ENCODE measurements at regions not wholly inside any gene's neighbourhood (a gene's known extent, or its start where the extent isn't known, plus 50 kb on each side); places are given as distances from the start of the nearest gene placed in this dataset.

DNA sequence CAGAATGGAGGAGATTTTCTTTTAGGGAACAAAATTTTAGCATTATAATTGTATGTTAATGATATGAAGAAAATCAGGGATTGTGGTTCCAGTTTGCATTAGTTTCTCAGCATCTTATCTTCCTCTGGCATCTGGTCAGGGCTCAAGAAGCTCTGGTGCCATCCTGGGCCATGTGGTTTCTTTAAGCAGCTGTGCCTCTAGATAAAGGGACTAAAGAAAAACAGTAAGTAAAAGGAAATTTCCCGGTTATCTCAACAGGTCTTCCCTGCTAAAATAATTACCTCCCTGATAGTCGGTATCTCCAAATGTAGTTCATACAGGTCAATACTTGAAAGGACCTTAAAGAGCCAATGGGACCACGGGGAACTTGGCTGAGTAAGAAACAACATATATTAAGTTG is 375.1 kb upstream of the RBMS3 start:
- DNase-seq (no peak), ATAC-seq (ENCODE audit: low read depth) (no peak)
- intact Hi-C loops (cut with micrococcal nuclease) = no loop called here
- Mint-ChIP-seq H3K4me1 (no peaks in the 10 kb centered on the region), H3K36me3 (ENCODE audit: low read depth) (no peaks in the 10 kb centered on the region), H3K9me3 (peaks cover 3% of the 10 kb centered on the region), H3K27ac (no peak overlapping the region), H3K27me3 (no peaks in the 10 kb centered on the region), H3K4me3 (no peak overlapping the region)
- ChIA-PET POLR2A (no interaction called here), CTCF (no interaction called here)
- TF ChIP-seq, protein P1, sequence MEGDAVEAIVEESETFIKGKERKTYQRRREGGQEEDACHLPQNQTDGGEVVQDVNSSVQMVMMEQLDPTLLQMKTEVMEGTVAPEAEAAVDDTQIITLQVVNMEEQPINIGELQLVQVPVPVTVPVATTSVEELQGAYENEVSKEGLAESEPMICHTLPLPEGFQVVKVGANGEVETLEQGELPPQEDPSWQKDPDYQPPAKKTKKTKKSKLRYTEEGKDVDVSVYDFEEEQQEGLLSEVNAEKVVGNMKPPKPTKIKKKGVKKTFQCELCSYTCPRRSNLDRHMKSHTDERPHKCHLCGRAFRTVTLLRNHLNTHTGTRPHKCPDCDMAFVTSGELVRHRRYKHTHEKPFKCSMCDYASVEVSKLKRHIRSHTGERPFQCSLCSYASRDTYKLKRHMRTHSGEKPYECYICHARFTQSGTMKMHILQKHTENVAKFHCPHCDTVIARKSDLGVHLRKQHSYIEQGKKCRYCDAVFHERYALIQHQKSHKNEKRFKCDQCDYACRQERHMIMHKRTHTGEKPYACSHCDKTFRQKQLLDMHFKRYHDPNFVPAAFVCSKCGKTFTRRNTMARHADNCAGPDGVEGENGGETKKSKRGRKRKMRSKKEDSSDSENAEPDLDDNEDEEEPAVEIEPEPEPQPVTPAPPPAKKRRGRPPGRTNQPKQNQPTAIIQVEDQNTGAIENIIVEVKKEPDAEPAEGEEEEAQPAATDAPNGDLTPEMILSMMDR (IDR thresholded peaks at IDR 0.05) = no peak

DNA sequence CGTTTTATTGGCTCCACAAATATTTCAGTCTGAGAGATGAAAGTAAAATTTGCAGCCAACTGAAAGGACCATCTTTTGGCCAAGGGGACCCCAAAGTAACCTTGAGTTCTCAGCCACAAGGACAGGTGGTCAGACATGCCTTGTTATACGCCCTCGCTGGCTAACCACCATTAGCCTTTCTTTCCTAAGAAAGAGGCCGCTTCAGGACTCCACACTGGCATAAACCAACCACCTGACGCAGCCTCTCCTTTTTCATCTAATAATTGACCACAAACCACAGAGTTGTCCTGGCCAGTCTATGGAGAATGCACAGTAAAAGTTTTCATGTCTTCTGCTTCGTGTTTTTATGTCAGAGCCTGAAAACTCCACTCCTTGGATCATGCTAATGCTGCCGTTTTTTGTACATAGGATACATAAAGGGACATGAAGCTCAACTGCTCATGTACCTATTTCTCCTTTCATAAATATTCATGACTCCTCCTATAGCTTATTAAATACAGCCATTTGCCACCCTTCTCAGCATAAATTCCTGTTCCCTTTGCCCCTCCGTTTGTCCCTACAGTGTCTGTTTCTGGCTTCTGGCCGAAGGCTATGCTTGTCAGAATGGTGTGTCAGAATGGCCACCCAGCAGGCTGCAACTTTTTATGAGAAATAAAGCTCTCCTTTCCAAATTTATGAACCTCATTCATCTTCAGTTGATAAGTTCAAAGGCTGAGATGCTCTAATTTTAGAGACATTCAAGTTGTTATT is 374.1 kb upstream of the RBMS3 start:
- Mint-ChIP-seq H3K9me3 (peaks cover 2% of the 10 kb centered on the region), H3K27me3 (no peaks in the 10 kb centered on the region), H3K36me3 (ENCODE audit: low read depth) (no peaks in the 10 kb centered on the region), H3K4me1 (no peaks in the 10 kb centered on the region), H3K4me3 (no peak overlapping the region), H3K27ac (no peak overlapping the region)
- CTCF ChIA-PET = no interaction called here
- intact Hi-C loops (cut with micrococcal nuclease) = no loop called here
- TF ChIP-seq, protein P1 (IDR thresholded peaks at IDR 0.05) = no peak
- ATAC-seq (ENCODE audit: low read depth) = no peak
- POLR2A ChIA-PET = no interaction called here
- no peak for DNase-seq

DNA sequence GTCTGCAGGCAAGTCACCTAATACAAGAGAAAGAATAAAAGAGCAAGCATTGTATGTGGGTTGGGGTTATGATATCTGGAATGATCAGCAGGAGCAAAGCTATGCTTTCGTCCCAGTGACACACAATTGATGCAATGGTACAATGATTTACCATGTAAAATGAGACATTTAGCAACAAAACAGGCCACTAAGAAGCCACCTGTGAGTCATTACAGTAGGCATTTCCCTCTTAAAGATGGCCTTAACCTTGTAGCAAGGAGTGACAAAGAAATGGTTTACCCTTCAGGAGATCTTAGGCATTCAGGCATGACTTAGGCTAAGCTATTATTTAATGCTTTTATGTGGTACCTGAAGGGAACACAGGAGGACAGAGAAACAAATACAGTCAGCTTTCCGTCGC is 373.3 kb upstream of the RBMS3 start:
- no peak for DNase-seq
- H3K27ac Mint-ChIP-seq = no peak overlapping the region

DNA sequence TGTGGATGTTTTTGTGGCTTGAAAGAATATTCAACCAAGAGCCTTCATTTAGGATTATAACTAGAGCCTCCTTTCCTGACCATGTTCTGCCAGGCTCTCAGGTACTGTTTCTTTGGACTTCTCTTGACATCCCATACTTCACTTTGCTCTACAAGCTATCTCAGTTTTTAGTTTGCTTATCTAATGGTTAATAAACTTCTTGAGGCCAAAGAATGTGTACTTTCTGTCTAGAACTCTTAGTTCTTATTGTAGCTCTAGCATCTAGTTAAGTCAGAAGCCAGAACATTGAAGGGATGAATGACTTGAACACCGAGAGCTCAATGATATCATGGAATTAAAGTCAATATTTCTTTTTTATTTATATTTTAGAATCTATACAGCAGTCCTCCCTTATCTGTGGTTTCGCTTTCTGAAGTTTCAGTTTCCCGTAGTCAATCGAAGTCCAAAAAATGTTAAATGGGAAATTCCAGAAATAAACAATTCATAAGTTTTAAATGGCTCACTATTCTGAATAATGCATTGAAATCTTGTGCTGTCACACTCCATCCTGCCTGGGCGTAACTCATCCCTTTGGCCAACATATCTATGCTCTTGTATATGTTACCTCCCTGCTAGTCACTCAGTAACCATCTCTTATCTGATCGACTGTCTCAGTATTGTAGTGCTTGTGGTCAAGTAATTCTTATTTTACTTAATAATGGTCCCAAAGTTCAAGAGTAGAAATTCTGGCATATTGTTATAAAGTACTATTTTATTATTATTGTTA is 368.6 kb upstream of the RBMS3 start:
- H3K9me3 Mint-ChIP-seq = no peaks in the 10 kb centered on the region
- no peak overlapping the region for H3K27ac Mint-ChIP-seq
- H3K4me3 Mint-ChIP-seq = no peak overlapping the region

More for the DNA sequence above, 373.3 kb upstream of the RBMS3 start:
- no peaks in the 10 kb centered on the region for H3K4me1 Mint-ChIP-seq
- TF ChIP-seq, protein P1 (IDR thresholded peaks at IDR 0.05) = no peak
- no peak for ATAC-seq (ENCODE audit: low read depth)
- intact Hi-C loops (cut with micrococcal nuclease) = no loop called here
- peaks cover 2% of the 10 kb centered on the region for H3K9me3 Mint-ChIP-seq
- ChIA-PET POLR2A (no interaction called here), CTCF (no interaction called here)
- no peaks in the 10 kb centered on the region for H3K36me3 Mint-ChIP-seq (ENCODE audit: low read depth)
- H3K4me3 Mint-ChIP-seq = no peak overlapping the region
- no peaks in the 10 kb centered on the region for H3K27me3 Mint-ChIP-seq

More for the DNA sequence above, 368.6 kb upstream of the RBMS3 start:
- intact Hi-C loops (cut with micrococcal nuclease) = no loop called here
- POLR2A ChIA-PET = no interaction called here
- CTCF ChIA-PET = no interaction called here
- TF ChIP-seq, protein P1 (IDR thresholded peaks at IDR 0.05) = no peak
- H3K4me1 Mint-ChIP-seq = peaks cover 4% of the 10 kb centered on the region
- no peaks in the 10 kb centered on the region for H3K27me3 Mint-ChIP-seq
- H3K36me3 Mint-ChIP-seq (ENCODE audit: low read depth) = no peaks in the 10 kb centered on the region
- no peak for DNase-seq
- ATAC-seq (ENCODE audit: low read depth) = no peak
